SK-N-SH (cell line): ENCODE measurements at regions not wholly inside any gene's neighbourhood (a gene's known extent, or its start where the extent isn't known, plus 50 kb on each side); places are given as distances from the start of the nearest gene placed in this dataset.

Source experiments
- CTCF ChIA-PET: fragments of 300-600, 350-600 bp; formaldehyde crosslinking; extraction: SDS; loops from one replicate; lab custom pipeline; 2021; lab: Yijun Ruan, JAX
- POLR2A ChIA-PET: fragments of 350-600 bp; sonication (Branson Sonifier 250); formaldehyde crosslinking; extraction: SDS; loops from one replicate; lab custom pipeline; 2020; ENCODE audit warnings: antibody characterized with exemption, inconsistent platforms; lab: Yijun Ruan, JAX
- DNase-seq: peaks from one replicate; pipeline ENCODE4 v3.0.0; 2012
- H2AFZ ChIP-seq: fragments of 200-600 bp; sonication (generic); 2 replicates; pipeline ENCODE4 v1.8.1; 2016; ENCODE audit warnings: antibody characterized with exemption, mild to moderate bottlenecking, low read depth
- H3F3A ChIP-seq: fragments of 200-600 bp; sonication (generic); replicated peaks from 2 replicates; pipeline ENCODE3; 2016; ENCODE audit warnings: antibody characterized with exemption, mild to moderate bottlenecking; ENCODE audit not compliant: insufficient read depth
- H3K27ac ChIP-seq, 2 experiments: fragments of 200-500 bp in 1 of 2; fragments of 200-600 bp in 1 of 2; sonication (Bioruptor generic) in 1 of 2; sonication (generic), shearing (Covaris generic) in 1 of 2; 2 replicates each; pipeline versions ENCODE4 v1.5.1 to v1.6.1; 2014 to 2016; ENCODE audit warnings: low read depth in 2 of 2, inconsistent platforms in 1 of 2, low read length in 1 of 2, mild to moderate bottlenecking in 1 of 2, mixed read lengths in 1 of 2
- H3K27me3 ChIP-seq: fragments of 200-600 bp; sonication (generic), shearing (Covaris generic); 2 replicates; pipeline ENCODE4 v1.6.1; 2016; ENCODE audit warnings: mixed run types; ENCODE audit not compliant: insufficient read depth
- H3K36me3 ChIP-seq, 2 experiments: fragments of 200-500 bp in 1 of 2; fragments of 200-600 bp in 1 of 2; sonication (Bioruptor generic) in 1 of 2; sonication (generic) in 1 of 2; replicated peaks in 1 of 2; 2 replicates each; pipeline versions ENCODE3 to v1.5.1; 2014 to 2016; ENCODE audit warnings: low read length in 1 of 2, mild to moderate bottlenecking in 1 of 2; ENCODE audit not compliant: insufficient read depth in 2 of 2, control insufficient read depth in 1 of 2
- H3K4me1 ChIP-seq, 2 experiments: fragments of 200-500 bp in 1 of 2; fragments of 200-600 bp in 1 of 2; sonication (Bioruptor generic) in 1 of 2; sonication (generic), shearing (Covaris generic) in 1 of 2; 2 replicates each; pipeline versions ENCODE4 v1.5.1 to v1.6.1; 2014 to 2016; ENCODE audit warnings: low read depth in 1 of 2, low read length in 1 of 2, mixed run types in 1 of 2; ENCODE audit not compliant: insufficient read depth in 2 of 2, control insufficient read depth in 1 of 2
- H3K4me2 ChIP-seq: fragments of 200-600 bp; sonication (generic), shearing (Covaris generic); 2 replicates; pipeline ENCODE4 v1.6.1; 2017; ENCODE audit warnings: mixed run types
- H3K4me3 ChIP-seq, 2 experiments: fragments of 200-500 bp in 1 of 2; fragments of 200-600 bp in 1 of 2; sonication (Bioruptor generic) in 1 of 2; sonication (generic), shearing (Covaris generic) in 1 of 2; 2 replicates each; pipeline versions ENCODE4 v1.5.1 to v1.8.1; 2014 to 2016; ENCODE audit warnings: low read depth in 2 of 2, inconsistent platforms in 1 of 2, low read length in 1 of 2, mild to moderate bottlenecking in 1 of 2, mixed read lengths in 1 of 2, moderate library complexity in 1 of 2
- H3K79me2 ChIP-seq: fragments of 200-600 bp; sonication (generic); 2 replicates; pipeline ENCODE4 v1.8.1; 2017; ENCODE audit warnings: mild to moderate bottlenecking; ENCODE audit not compliant: insufficient read depth
- H3K9ac ChIP-seq: fragments of 200-600 bp; sonication (generic); 2 replicates; pipeline ENCODE4 v1.6.1; 2017; ENCODE audit warnings: mixed run types
- H3K9me2 ChIP-seq: fragments of 200-600 bp; sonication (generic); 2 replicates; pipeline ENCODE4 v1.6.1; 2017; ENCODE audit warnings: mixed run types
- H3K9me3 ChIP-seq: fragments of 200-600 bp; sonication (generic); 2 replicates; pipeline ENCODE4 v1.6.1; 2017; ENCODE audit warnings: mixed run types, mild to moderate bottlenecking, moderate library complexity
- H4K20me1 ChIP-seq: fragments of 200-600 bp; sonication (generic); 2 replicates; pipeline ENCODE4 v1.6.1; 2017; ENCODE audit warnings: mild to moderate bottlenecking, mixed run types; ENCODE audit not compliant: insufficient read depth
- CHD2 ChIP-seq: fragments of 150-350 bp; IDR thresholded peaks from 2 replicates; pipeline ENCODE4 v1.6.1; 2018; ENCODE audit warnings: low read length; ENCODE audit not compliant: partially characterized antibody
- EZH2phosphoT487 ChIP-seq: fragments of 200-600 bp; sonication (generic); IDR thresholded peaks from 2 replicates; pipeline ENCODE4 v1.6.1; 2017; ENCODE audit warnings: low read depth, mixed run types, mild to moderate bottlenecking, antibody characterized with exemption, moderate library complexity, borderline replicate concordance
- FOXJ3 ChIP-seq: sonication (generic); formaldehyde crosslinking; IDR thresholded peaks from 2 replicates; pipeline ENCODE4 v1.5.1; 2020; ENCODE audit warnings: mild to moderate bottlenecking, missing genetic modification reagents
- GABPA ChIP-seq: IDR thresholded peaks from 2 replicates; pipeline ENCODE4 v1.4.0; 2012; ENCODE audit warnings: low read depth, mild to moderate bottlenecking
- GATA2 ChIP-seq: sonication (generic); formaldehyde crosslinking; IDR thresholded peaks from 2 replicates; pipeline ENCODE4 v1.5.0; 2020; ENCODE audit warnings: mild to moderate bottlenecking, missing genetic modification reagents
- PBX3 ChIP-seq: IDR thresholded peaks from 2 replicates; pipeline ENCODE4; 2012
- RCOR1 ChIP-seq: fragments of 150-350 bp; IDR thresholded peaks from 2 replicates; pipeline ENCODE4 v1.6.1; 2017; ENCODE audit warnings: antibody characterized with exemption, low read length
- REST ChIP-seq: IDR thresholded peaks from 2 replicates; pipeline ENCODE4 v1.6.1; 2012; ENCODE audit warnings: mild to moderate bottlenecking, low read depth, low read length, moderate library complexity
- RFX5 ChIP-seq: IDR thresholded peaks from 2 replicates; pipeline ENCODE4 v1.6.1; 2012; ENCODE audit warnings: mild to moderate bottlenecking, improper control_type of control experiment, low read length
- USF2 ChIP-seq: fragments of 150-350 bp; IDR thresholded peaks from 2 replicates; pipeline ENCODE4 v1.6.1; 2017; ENCODE audit warnings: antibody characterized with exemption, low read length, low read depth, borderline replicate concordance
- ZBTB33 ChIP-seq: IDR thresholded peaks from 2 replicates; pipeline ENCODE4 v1.4.0; 2012; ENCODE audit warnings: low read depth, borderline replicate concordance
- WGBS: methylation state at CpG from one replicate; pipeline ENCODE4 v1.1.6; 2017; ENCODE audit warnings: low lambda C conversion rate; 5-methylcytosine and 5-hydroxymethylcytosine counted together

GRCh38 chr11:122345586-122345985, 229.6 kb upstream of the BLID start:
- CTCF ChIA-PET = no interaction called here

More at GRCh38 chr11:122345586-122345985, 229.6 kb upstream of the BLID start:
- no peaks in the 10 kb centered on the region for H3K36me3 ChIP-seq
- POLR2A ChIA-PET = no interaction called here
- no peaks in the 10 kb centered on the region for H4K20me1 ChIP-seq
- peaks cover 0 to 4% of the 10 kb centered on the region in 2 experiments; a peak in 1 of 4 replicates for H3K4me1 ChIP-seq
- H3F3A ChIP-seq = no peaks in the 10 kb centered on the region
- DNase-seq = no peak
- H3K9ac ChIP-seq = no peak overlapping the region
- no peak overlapping the region for H3K4me2 ChIP-seq
- H3K79me2 ChIP-seq = no peaks in the 10 kb centered on the region
- no peaks in the 10 kb centered on the region for H3K9me3 ChIP-seq
- WGBS = 78% methylated on average over 7 of the region's 7 CpGs
- no peak overlapping the region for H3K27ac ChIP-seq
- H2AFZ ChIP-seq = no peak overlapping the region
- no peaks in the 10 kb centered on the region for H3K9me2 ChIP-seq
- H3K27me3 ChIP-seq = no peaks in the 10 kb centered on the region
- TF ChIP-seq USF2 (no peak), RFX5 (no peak), CHD2 (no peak), GATA2 (no peak), REST (no peak), FOXJ3 (CRISPR knock-in tag) (no peak), PBX3 (no peak), ZBTB33 (no peak), GABPA (no peak), EZH2phosphoT487 (no peak), RCOR1 (no peak)
- H3K4me3 ChIP-seq = no peak overlapping the region
